ENCODE measurements at regions not wholly inside any gene's neighbourhood (a gene's known extent, or its start where the extent isn't known, plus 50 kb on each side); places are given as distances from the start of the nearest gene placed in this dataset.

GRCh38 chr1:59092126-59092525 is 204.8 kb upstream of the FGGY start:
- TF ChIP-seq EP300 (IDR thresholded peaks at IDR 0.05) = no peak
- TF ChIP-seq, protein P1, sequence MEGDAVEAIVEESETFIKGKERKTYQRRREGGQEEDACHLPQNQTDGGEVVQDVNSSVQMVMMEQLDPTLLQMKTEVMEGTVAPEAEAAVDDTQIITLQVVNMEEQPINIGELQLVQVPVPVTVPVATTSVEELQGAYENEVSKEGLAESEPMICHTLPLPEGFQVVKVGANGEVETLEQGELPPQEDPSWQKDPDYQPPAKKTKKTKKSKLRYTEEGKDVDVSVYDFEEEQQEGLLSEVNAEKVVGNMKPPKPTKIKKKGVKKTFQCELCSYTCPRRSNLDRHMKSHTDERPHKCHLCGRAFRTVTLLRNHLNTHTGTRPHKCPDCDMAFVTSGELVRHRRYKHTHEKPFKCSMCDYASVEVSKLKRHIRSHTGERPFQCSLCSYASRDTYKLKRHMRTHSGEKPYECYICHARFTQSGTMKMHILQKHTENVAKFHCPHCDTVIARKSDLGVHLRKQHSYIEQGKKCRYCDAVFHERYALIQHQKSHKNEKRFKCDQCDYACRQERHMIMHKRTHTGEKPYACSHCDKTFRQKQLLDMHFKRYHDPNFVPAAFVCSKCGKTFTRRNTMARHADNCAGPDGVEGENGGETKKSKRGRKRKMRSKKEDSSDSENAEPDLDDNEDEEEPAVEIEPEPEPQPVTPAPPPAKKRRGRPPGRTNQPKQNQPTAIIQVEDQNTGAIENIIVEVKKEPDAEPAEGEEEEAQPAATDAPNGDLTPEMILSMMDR (IDR thresholded peaks at IDR 0.05) = no peak

Data from ovary (tissue), 3 donors.